Amniotic epithelial cell (primary cell): ENCODE measurements at regions not wholly inside any gene's neighbourhood (a gene's known extent, or its start where the extent isn't known, plus 50 kb on each side); places are given as distances from the start of the nearest gene placed in this dataset.
A peak's percentile ranks its signal among the peaks of the same experiment; 100 is the strongest.
"Not testable (repeated sequence)": the region's sequence is repeated elsewhere in the genome, so short reads cannot be mapped to it uniquely, and the experiment has no call there.

Experiments used
- DNase-seq: peaks from one replicate; pipeline ENCODE4 v3.0.0-alpha.2; 2010; ENCODE audit warnings: low read depth

DNA sequence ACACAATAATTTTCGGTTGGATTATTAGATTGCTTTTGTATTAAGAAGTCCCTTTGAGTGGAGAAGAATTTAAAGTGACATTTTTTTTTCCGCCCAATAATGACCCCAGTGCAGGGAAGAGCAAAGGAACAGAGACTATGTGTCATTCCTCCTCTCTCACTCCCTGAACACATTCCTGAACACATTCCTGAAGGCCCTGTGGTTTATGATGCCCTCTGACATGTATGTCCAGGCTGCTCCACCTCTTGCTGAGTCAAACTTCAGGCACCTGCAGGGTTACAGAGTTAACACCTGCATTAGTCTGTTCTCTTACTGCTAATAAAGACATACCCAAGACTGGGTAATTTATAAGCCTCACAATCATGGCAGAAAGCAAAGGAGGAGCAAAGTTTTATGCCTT lies 704.0 kb upstream of the LRRN3 start:
- DNase-seq: peak; percentile 70

DNA sequence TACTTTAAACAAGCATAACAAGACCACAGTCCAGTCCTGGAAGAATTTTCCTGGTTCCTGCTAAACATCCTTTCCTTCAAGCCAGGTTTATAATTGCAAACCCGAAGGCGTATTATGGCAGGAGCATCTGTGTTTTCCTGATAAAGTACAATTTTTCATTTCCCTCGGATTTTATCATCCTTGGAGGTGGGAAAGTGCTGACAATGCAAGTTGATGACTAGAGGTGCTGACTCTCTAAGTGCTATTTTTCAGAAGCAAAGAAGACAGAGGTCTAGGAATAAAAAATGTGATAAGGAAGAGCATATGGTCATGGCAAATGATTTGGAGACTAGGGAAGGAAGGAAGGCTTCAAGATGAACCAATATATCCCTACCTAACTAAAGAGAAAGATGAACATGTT lies 703.2 kb upstream of the LRRN3 start:
- DNase-seq: no peak

DNA sequence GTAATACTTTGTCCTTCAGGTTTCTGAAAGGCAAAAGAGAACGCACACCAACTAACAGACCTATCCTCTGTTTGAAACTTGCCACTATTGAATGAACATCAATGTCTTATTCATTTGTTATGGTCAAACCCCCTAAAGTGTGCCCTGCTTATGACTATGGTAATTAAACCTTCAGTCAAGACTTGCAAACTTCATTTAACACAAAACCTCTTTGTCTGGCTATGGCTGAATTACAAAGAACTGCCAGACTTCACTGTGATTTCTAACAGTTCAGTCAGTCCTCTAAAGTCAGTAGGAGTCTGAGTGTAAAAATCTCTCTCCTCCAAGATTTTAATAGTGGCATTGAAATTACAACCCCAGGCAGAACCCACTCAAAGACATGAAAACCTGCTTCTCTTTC lies 702.5 kb upstream of the LRRN3 start:
- no peak for DNase-seq

DNA sequence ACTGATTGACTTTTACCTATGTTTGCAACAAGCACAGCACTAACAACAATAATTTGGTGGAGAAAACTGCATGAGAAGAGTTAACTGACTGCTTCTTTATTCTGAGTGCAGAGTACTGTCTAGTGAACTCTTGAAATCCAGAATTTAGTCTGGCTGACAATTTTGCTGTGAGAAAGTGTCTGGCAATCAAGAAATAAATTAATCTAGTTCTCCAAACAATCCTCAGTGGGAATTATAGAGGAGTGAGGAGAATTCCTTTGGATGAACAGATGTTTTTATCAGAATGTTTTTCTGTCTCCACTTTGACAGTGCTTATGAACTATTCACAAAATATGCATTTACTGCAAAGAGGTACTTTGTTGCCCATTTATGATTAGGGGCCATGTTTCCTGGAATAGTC lies 694.9 kb upstream of the LRRN3 start:
- DNase-seq: no peak

DNA sequence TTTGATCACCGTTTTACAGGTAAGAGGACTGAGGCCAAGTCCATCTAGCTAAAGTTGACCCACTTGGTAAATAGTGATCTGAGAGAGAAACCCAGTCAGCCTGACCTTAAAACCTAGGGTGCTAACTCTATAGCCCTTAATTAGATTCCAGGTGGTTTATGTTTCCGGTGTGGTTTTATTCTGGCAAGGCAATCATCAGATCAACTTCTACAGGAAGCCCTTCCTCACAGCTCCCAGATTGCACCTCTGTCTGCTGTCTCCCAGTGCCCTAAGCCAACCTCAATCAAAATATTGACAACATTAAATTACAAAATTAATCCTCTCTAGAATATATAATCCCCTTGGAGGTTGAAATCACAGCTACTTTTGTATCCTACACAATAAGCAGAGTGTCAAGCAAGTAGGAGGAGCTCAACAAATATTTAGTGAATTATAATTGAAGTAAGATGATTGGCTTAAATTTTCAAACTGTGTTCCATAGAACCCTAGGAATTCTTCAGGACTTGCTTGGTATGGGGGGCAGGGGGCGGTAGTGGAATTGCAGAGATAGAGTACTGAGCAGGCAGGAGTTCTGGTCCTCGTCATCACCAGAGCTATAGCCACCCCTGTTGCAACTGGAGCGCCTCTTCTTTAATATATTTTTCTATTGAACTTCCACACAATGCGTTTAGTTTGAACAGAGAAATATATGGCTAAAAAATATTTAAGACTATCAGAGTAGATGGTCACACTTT lies 692.8 kb upstream of the LRRN3 start:
- no peak for DNase-seq

DNA sequence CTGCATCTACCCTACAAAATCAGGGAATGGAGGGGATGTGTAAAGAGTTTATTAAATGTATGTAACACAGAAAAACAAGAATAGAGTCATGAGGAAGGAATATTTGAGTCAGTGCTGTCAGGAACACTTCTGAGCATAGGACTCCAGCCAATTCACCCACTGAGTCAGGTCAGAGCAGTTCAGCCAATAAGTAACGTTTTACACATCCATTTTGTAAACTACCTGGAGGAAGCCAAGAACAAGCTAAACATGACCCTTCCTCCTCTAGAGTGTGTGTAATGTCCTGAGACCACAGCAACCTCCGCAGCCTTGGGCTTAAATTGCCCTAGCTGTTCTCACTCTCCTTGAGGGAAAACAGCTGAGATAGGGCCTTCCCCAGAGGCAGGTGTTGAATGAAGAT lies 691.5 kb upstream of the LRRN3 start:
- DNase-seq: no peak

DNA sequence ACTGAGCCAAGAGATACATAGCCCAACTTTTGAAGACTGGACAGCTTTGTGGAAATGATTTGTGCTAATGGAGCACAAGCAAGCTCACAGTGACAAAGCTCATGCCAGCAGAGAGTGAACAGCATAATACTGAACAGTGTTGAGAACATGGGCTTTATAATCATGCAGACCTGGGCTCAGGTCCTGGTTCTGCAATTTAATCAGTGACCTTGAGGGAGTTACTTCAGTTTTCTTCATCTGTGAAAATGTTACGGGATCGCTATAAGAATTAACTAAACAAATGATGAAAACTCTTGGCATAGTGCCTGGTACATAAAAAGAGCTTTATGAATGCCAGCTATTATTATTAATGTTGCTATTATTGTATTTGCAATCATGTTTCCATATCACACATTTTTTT lies 690.5 kb upstream of the LRRN3 start:
- peak; percentile 3 for DNase-seq

DNA sequence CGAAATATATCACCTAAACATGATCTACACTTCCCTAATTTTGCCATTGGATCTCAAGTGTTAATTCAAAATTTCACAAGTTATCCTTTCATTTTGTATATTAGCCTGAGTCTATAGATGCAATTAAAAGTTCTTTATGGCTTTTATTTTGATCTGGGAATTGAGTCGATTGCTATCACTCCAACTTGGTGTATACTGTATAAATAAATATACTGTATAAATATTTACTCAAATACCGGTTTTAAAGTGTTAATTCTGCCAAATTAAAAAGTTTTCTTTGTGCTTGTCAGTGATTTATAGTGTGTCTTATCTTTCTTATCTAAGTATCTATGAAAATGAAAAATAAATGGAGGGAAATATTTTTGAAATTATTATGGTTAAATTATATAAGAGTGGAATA lies 683.7 kb upstream of the LRRN3 start:
- no peak for DNase-seq

DNA sequence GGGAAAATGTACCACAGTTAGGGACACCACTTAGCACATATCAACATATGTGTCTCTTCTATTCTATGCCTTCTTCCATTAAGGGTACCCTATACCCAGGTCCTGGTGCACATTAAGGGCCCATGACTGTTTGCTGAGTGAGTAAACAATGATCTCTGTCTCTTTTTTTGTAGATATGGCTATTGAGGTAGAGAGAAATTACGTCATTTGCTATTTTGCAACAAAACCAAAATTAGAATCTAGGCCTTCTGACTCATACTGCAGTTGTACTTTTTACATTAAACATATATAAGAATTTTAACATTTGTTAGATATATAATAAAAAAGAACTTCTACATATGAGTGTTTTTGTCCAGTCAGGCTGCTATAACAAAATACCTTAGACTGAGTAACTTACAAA lies 683.2 kb upstream of the LRRN3 start:
- no peak for DNase-seq

DNA sequence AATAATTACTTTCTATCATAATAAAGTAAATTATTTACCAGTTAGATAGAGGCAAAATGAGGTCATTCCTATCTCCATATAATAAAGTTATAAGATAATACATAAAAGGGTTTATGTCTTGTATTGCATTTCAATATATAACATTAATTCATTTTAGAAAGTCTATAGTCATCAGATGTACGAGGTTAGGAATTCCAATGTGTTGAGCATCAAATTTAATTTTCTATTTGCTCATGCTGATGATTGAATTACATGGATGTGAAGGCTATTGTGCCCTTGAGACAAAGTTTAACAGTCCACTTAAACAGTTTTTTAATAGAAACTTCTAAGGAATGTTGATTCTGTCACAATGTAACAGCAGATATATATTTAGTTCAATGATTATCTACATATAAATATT lies 678.3 kb upstream of the LRRN3 start:
- DNase-seq: no peak

DNA sequence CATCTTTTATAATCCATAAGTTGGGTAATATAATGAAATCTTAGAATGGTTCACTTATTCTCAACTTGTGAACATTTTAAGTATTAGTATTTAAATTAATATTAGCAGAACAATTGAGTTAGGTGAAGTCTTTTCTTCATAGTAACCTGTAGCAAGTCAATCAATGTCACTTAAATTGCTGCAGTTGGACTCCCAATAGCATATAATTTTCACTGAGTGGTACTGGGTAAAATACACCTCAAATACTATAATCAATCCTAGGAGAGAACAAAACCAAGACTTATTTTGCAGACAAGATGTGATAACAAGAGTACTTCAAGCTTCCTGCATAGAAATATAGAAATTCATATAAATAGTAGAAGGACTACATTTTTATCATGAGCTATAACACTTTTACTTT lies 677.9 kb upstream of the LRRN3 start:
- no peak for DNase-seq

DNA sequence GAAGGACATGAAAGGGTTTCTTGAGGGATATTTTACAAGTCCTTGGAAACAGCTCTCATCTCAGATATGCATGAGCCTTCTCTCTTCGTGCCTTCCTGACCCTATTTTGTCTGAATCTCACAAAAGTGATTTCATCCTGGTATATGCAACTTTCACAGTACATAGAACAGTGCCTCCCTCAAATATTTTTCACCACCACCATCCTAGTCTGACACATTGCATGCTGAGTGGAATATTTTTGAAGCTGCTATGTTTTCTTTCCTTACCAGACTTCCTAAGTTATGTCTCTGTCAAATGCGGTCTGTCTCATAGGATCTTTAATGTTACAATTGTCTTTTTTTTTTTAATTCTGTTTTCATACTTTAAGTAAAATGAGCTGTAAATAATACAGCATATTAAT lies 673.3 kb upstream of the LRRN3 start:
- DNase-seq: peak; percentile 29

DNA sequence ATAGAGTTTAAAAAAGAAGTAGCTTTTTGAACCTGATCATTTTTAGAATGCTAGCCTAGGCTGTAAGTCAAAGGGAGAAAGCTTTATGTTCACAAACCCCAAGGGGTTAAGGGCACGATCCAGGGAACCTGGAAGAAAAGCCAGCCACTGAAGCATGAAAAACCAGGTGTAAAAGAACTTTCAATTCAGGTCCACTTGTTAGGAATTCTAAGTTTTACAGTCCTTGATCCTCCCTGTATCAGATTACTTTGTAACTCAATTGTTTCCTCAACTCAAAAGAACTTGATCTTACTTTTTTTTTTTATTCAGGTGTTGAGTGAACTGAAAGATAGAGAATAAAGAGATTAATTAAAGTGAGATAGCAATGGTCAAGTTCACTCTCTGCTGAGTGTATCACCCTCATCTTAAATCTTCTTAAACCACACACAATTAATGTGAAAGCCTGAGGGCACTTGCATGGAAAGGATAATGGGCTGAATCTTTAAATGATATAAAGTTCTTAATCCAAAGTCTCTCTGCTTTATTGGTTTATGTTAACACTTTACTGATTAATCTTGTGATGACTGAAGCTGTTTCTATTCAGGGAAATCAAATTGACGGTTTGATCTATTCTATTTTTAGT lies 672.2 kb upstream of the LRRN3 start:
- DNase-seq: no peak

DNA sequence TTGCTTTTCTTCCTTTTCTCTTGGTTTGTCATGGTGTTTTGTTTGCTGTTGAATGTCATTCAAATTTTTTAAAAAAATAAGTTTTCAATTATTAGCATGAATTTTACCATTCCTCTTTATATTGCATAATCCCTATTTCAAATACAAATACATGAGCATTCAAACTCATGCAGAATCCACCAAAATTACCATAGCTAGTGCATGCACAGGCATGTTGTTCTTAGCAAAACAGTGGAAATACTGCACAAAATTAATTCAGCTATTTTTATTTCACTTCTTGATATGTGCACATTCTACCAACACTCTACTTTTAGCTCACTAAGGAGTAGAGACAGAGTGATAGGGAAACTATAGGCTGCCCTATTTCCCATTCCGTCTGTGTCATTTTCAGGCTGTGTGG lies 670.1 kb upstream of the LRRN3 start:
- no peak for DNase-seq

DNA sequence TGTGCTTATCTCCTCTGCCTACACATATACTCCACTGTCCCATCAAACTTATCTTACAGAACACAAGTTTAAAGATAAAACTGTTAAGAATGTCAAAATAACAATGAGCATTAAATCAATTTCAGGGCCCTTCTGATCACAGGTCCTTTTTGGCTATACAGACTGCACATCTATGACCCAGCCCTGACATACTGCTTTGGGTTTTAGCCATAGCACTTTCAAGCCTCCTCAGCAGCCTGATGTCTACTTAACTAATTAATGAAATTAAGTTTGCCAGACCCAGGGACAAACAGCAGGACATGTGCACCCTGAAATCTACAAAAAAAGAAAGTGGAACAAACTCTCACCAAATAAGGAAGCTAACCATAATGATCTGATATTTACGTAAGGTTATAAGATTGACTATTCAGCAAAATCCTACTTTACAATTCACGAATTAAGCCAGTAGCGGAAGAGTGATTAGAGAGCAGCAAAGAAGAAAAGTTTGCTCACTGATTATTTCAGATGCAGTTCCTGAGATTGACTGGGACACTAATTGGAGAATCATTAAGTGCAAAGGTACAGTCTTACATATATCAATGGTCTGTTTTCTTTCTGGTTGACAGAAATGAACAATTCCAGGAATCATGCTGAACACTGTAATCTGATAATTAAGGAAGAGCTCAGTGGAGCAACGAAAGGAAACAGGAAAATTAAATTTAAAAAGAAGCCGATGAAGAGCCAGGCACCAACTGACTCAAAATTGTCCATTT lies 669.3 kb upstream of the LRRN3 start:
- no peak for DNase-seq

DNA sequence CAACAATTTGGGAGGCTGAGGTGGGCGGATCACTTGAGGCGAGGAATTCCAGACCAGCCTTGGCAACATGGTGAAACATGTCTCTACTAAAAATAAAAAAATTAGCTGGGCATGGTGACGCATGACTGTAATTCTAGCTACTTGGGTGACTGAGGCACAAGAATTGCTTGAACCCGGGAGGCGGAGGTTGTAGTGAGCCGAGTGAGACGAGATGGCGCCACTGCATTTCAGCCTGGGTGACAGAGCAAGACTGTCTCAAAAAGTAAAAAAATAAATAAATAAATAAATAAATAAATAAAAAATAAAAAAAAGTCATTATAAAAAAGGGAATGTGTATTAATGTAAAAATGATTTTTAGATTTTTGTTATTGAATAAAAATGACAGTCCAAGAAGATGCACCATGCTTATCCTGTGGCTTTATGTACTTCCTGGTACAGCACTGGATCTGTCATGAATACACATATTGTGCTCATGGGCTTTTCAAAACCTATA lies 658.8 kb upstream of the LRRN3 start:
- DNase-seq: no peak

DNA sequence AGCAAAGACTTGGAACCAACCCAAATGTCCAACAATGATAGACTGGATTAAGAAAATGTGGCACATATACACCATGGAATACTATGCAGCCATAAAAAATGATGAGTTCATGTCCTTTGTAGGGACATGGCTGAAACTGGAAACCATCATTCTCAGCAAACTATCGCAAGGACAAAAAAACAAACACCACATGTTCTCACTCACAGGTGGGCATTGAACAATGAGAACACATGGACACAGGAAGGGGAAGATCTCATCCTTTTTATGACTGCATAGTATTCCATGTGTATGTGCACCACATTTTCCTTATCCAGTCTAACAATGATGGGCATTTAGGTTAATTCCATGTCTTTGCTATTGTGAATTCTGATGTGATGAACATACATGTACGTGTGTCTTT lies 652.0 kb upstream of the LRRN3 start:
- not testable (repeated sequence) for DNase-seq

DNA sequence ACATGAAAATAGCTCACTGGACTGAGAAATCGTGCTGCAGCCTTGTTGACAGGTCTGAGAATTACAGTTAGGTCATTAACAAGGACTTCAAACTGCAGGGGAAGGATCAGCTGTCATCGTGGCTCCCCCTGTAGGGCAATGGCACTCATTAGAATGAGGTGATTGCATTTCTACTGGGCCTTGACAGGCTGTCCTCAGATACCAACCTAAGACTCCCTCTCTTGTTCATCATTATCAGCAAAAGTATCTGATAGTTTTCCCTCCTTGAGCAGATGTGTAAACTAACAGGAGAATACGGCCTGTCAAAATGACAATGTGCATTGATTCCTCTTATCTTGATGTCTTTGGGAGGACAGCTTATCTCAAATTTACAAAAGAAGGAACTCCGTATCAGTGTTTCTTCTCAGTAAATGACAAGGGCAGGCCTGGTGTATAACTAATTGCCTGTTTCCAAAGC lies 648.5 kb upstream of the LRRN3 start:
- DNase-seq: peak; percentile 25

DNA sequence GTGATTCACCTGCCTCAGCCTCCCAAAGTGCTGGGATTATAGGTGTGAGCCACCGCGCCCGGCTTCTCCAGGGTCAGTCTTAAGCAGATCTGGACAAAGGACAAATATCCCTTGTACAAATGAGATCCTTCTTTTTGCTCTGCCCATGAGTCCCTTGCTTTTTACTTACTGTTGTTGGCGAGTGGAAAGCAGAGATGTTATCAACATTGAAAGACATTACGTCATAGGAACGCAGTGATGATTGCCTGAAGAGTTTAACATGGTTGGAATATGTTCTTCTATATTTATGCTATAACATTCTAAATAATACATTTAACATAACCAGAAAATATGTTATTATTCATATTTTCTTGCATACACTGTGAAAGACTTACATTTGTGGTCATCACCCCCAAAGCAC lies 644.3 kb upstream of the LRRN3 start:
- no peak for DNase-seq

DNA sequence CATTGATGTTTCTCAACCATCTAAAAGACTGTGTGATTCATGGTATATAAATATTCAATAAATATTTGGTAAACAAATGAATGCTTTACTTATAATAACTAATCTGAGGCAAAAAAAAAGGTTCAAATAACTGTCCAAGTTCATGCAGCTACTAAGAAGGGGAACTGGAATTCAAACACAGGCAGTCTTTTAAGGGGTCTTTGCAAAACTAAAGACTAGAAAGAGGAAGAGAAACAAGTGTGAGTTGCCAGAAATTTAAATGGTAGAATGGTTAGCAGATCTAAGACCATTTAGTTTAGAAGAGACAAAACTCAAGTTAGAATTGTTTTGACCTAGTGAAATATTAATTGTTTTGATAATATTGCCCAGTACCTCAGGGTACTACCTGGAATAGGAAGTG lies 642.0 kb upstream of the LRRN3 start:
- DNase-seq: no peak

DNA sequence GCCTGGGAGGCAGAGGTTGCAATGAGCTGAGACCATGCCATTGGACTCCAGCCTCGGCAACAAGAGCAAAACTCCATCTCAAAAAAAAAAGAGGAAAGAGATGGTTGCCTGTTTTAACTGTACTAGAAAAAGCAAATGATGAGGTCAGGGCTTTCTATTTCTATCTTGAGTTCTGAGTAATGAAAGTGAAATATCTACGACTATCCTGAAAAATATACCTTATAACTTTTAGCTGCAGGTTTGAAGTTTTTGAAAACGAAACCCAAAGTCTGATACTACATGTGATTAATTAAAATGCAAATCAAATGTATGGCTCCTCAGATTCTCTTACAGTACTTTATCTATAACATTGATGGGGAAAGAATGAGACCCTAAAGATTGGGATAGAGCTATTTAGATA lies 636.2 kb upstream of the LRRN3 start:
- DNase-seq: no peak

DNA sequence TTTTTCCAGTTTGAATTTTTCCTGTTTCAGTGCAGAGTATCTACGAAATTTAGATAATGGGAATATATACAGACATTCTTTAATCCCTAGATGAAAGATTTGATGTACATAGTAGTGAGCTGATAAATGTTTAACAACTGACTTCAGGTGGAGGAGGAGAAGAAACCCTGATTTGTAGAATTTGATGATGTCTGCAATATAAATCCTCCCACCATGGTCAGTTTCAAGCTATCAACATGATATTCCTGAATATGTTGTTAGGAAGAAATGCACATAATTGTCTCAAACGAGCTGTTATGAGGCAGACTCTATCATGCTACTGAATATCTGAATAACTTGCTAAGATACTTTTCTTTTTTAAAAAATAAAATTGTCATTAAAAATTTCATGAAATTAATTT lies 629.3 kb upstream of the LRRN3 start:
- DNase-seq: no peak

DNA sequence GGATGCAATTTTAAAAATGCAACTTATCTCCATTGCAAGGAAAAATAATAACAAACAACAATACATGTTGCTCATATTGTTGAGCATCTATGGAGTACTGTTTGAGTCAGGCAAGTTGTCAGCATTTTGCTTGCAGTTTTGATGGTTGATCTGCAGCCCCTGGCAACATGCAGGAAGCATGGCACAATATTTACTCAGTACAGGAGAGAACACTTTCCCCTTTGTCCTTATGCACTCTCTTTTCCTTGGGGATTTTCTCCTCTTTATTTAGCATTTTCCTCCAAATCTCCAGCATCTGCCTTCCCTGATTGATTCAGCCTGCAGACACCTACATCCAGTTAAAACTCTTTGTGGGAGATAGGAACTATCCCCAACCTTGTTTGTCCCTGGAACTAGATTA lies 620.5 kb upstream of the LRRN3 start:
- DNase-seq: no peak
